HFF-Myc (cell line): ENCODE measurements at regions not wholly inside any gene's neighbourhood (a gene's known extent, or its start where the extent isn't known, plus 50 kb on each side); places are given as distances from the start of the nearest gene placed in this dataset.

Experiments
- DNase-seq: peaks from one replicate; pipeline ENCODE4 v3.0.0-alpha.2; 2011; ENCODE audit warnings: low read depth; ENCODE audit errors: extremely low read depth
- H3K4me3 ChIP-seq: replicated peaks from 2 replicates; pipeline ENCODE4 v1.5.1; 2011; ENCODE audit warnings: low read depth, mild to moderate bottlenecking, control low read depth, low read length
- TF ChIP-seq, protein P1 (sequence below): IDR thresholded peaks from 2 replicates; pipeline ENCODE4 v1.5.1; 2012; ENCODE audit warnings: mild to moderate bottlenecking, low read depth, low read length, control low read depth; ENCODE audit errors: missing control alignments

DNA sequence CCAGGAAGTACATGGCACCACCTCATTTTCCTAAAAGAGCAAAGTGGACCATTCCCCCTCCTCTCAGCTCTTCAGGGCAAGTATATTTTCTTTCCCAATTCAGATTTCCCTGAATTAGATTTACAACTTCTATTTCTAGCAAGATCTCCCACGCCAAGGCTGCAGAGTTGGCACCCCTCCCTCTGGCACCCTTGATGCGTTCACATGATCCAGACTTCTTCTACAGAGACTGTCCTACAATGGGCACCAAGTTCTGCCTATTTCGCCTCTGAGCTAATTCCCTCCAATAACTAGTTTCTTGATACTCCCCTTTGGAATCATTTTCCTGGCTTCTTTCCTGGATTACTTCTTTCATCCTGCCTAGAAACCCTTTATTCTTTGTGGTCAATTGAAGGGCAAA, 122.0 kb downstream of the CDC7 start:
- TF ChIP-seq, protein P1, sequence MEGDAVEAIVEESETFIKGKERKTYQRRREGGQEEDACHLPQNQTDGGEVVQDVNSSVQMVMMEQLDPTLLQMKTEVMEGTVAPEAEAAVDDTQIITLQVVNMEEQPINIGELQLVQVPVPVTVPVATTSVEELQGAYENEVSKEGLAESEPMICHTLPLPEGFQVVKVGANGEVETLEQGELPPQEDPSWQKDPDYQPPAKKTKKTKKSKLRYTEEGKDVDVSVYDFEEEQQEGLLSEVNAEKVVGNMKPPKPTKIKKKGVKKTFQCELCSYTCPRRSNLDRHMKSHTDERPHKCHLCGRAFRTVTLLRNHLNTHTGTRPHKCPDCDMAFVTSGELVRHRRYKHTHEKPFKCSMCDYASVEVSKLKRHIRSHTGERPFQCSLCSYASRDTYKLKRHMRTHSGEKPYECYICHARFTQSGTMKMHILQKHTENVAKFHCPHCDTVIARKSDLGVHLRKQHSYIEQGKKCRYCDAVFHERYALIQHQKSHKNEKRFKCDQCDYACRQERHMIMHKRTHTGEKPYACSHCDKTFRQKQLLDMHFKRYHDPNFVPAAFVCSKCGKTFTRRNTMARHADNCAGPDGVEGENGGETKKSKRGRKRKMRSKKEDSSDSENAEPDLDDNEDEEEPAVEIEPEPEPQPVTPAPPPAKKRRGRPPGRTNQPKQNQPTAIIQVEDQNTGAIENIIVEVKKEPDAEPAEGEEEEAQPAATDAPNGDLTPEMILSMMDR: no peak
- DNase-seq: no peak
- no peak overlapping the region for H3K4me3 ChIP-seq

DNA sequence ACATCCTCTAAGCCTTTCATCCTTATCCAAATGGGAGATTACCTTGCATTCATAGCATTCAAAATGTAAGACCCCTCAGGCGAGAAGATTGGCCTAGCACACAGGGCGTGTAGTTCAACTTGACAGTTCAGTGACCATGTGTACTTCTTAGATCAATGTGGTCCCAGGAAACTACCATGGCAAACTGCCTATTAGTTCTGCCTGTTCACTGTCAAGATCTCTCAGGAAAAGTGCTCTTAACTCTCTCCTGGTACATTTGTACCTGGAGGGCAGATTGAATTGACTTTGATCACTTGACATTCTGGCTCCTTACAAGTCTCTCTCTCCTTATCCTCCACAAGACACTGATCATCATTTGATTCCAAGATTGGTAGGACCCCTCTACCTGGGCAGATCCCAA, 122.4 kb downstream of the CDC7 start:
- H3K4me3 ChIP-seq: no peak overlapping the region
- TF ChIP-seq, protein P1: no peak
- DNase-seq: no peak

DNA sequence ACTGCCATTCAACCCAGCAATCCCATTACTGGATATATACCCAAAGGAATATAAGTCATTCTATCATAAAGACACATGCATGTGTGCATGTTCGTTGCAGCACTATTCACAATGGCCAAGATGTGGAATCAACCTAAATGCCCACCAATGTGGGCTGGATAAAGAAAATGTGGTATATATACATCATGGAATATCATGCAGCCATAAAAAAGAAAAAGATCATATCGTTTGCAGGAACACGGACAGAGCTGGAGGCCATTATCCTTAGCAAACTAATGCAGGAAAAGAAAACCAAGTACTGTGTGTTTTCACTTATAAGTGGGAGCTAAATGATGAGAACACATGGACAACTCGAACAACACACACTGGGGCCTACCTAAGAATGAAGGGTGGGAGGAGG, 123.7 kb downstream of the CDC7 start:
- TF ChIP-seq, protein P1: no peak
- DNase-seq: no peak
- H3K4me3 ChIP-seq: no peak overlapping the region
